LNCAP (cell line): ENCODE measurements at regions not wholly inside any gene's neighbourhood (a gene's known extent, or its start where the extent isn't known, plus 50 kb on each side); places are given as distances from the start of the nearest gene placed in this dataset.

Experiments
- CTCF ChIP-seq: fragments of 450-650 bp; IDR thresholded peaks from 2 replicates; pipeline ENCODE4 v1.5.1; 2017; ENCODE audit warnings: mild to moderate bottlenecking

GRCh38 chr10:2908851-2909630 is 158.3 kb upstream of the PFKP start:
- no peak for TF ChIP-seq CTCF

GRCh38 chr10:2906974-2907373 is 160.4 kb upstream of the PFKP start:
- no peak for TF ChIP-seq CTCF

GRCh38 chr10:2905851-2906250 is 161.5 kb upstream of the PFKP start:
- no peak for TF ChIP-seq CTCF

DNA sequence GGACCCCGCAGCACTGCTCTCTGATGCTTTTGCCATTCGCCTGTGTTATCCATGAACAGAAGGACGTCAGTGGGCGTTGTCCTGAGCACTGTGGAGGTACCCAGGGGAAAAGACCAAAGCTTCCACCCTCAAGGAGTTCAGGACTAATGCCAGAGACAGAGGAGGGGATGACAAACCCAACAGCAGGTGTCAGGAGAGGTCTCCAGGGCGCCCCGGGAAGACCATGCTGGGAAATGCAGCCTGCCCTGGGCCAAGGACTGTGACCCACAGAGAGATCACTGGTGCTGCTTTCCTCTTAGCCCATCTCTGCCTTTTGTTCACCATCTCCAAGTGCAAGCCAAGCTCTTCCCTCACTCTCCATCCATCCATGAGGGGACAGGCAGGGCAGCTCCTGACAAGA is 166.8 kb upstream of the PFKP start:
- TF ChIP-seq CTCF: no peak

GRCh38 chr10:2899246-2899951 is 167.9 kb upstream of the PFKP start:
- TF ChIP-seq CTCF: no peak

GRCh38 chr10:2898509-2898860 is 168.9 kb upstream of the PFKP start:
- no peak for TF ChIP-seq CTCF

DNA sequence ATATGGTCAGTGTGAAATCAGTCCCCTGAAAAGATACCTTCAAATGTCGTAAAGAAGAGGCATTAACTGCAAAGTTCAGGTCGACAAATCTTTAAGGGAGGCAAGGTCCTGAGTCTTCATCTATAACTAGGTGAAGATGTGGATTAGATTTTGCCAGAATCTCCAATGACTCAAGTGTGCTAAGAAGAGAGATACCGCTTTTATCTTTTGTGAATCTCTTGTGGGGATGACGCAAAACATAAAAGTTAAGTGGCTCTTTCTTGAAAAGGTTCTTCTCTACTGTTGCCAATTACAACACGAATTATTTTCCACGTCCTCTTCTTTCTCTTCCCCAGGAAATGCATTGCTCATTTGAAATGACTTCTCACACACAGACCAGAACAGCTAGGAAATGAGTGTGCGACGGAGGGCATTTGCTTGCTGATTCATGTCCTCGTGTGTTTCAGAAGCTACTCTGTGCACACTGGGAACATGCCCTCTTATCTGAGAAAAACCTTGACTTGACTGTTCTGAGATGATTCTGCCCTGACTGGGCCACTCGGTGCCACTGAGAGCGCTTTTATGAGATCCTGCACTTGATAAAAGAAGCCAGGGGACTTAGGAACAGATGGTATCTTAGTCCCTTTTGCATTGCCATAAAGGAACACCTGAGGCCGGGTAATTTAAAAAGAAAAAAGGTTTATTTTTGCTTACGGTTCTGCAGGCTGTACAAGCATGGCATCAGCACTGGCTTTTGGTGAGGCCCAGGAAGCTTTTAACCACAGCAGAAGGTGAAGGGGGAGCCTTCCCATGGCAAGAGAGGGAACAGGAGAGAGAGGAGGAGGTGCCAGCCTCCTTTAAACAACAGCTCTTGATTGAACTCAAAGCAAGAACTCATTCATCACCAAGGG is 169.5 kb upstream of the PFKP start:
- no peak for TF ChIP-seq CTCF
